ENCODE measurements at regions not wholly inside any gene's neighbourhood (a gene's known extent, or its start where the extent isn't known, plus 50 kb on each side); places are given as distances from the start of the nearest gene placed in this dataset.

GRCh38 chr3:40690749-40691451 lies 166.1 kb downstream of the ZNF621 start:
- TF ChIP-seq POLR2A (IDR thresholded peaks at IDR 0.05) (no peak), CTCF (IDR thresholded peaks at IDR 0.05) (no peak)

Measured in breast epithelium (tissue), 3 donors.